K562 (cell line): ENCODE measurements at regions not wholly inside any gene's neighbourhood (a gene's known extent, or its start where the extent isn't known, plus 50 kb on each side); places are given as distances from the start of the nearest gene placed in this dataset.

Experiments used
- ATAC-seq: fragments of 200-7000 bp; cut with Tn5 transposase; 3 replicates; pipeline ENCODE4 v1.9.1; 2020; ENCODE audit warnings: moderate library complexity
- BruUV-seq: library from RNA; stranded (reverse); fragments of 400-500 nt; replicated peaks from 2 replicates; lab custom pipeline; 2021; lab: Mats Ljungman, UMichigan
- CTCF ChIA-PET: fragments of 300-600 bp; formaldehyde crosslinking; extraction: SDS; loops from one replicate; lab custom pipeline; 2021; ENCODE audit warnings: low intra/inter-chr PET ratio; lab: Yijun Ruan, JAX
- POLR2A ChIA-PET: fragments of 300-600, 350-650 bp; sonication (Branson Sonifier 250); formaldehyde crosslinking; extraction: SDS; loops from one replicate; lab custom pipeline; 2021; ENCODE audit warnings: antibody characterized with exemption, inconsistent platforms; lab: Yijun Ruan, JAX
- DNase-seq, 4 experiments: peaks; one replicate each; pipeline versions ENCODE4 v3.0.0 to v3.0.0-alpha.2; 2011 to 2018; ENCODE audit warnings: low spot score in 3 of 4, mixed read lengths in 3 of 4; ENCODE audit errors: extremely low read depth in 1 of 4
- FAIRE-seq: peaks from 2 replicates; lab custom pipeline; 2011; peaks lifted over from hg19 to GRCh38; lab: Jason Lieb, UNC
- H2AFZ ChIP-seq: 2 replicates; pipeline ENCODE4 v1.6.0; 2011; ENCODE audit warnings: low read depth, low read length, control low read depth, inconsistent platforms
- H3K27ac ChIP-seq: fragments of 200-600 bp; 3 replicates; pipeline ENCODE4 v1.8.0; 2011; ENCODE audit warnings: low read depth, mild to moderate bottlenecking, control low read depth, inconsistent platforms, low read length, moderate library complexity, mixed read lengths; ENCODE audit errors: extremely low read depth
- H3K27me3 ChIP-seq, 2 experiments: fragments of 300-600 bp in 1 of 2; 2 replicates in 1 of 2; 3 replicates in 1 of 2; pipeline versions ENCODE4 v1.6.0 to v1.8.0; 2011; ENCODE audit warnings: inconsistent platforms in 2 of 2, low read length in 2 of 2, mild to moderate bottlenecking in 1 of 2, mixed read lengths in 1 of 2, moderate library complexity in 1 of 2; ENCODE audit not compliant: control insufficient read depth in 2 of 2, insufficient read depth in 2 of 2
- H3K36me3 ChIP-seq: fragments of 300-600 bp; 3 replicates; pipeline ENCODE4 v1.8.0; 2011; ENCODE audit warnings: mild to moderate bottlenecking, low read length, inconsistent platforms; ENCODE audit not compliant: control insufficient read depth, insufficient read depth
- H3K4me1 ChIP-seq, 2 experiments: fragments of 200-600 bp in 1 of 2; replicated peaks in 1 of 2; 2 replicates in 1 of 2; 3 replicates in 1 of 2; pipeline versions ENCODE4 v1.5.1 to v1.8.0; 2011; ENCODE audit warnings: inconsistent platforms in 2 of 2, low read length in 2 of 2, mild to moderate bottlenecking in 1 of 2, mixed read lengths in 1 of 2, moderate library complexity in 1 of 2; ENCODE audit not compliant: control insufficient read depth in 2 of 2, insufficient read depth in 2 of 2
- H3K4me2 ChIP-seq: 2 replicates; pipeline ENCODE4 v1.6.1; 2011; ENCODE audit warnings: low read length, control low read depth, inconsistent platforms, mixed read lengths; ENCODE audit not compliant: insufficient read depth
- H3K4me3 ChIP-seq: fragments of 200-600 bp; sonication (generic), shearing (Covaris generic); 2 replicates; pipeline ENCODE4 v1.5.1; 2016; ENCODE audit warnings: control low read depth, inconsistent platforms
- H3K79me2 ChIP-seq: fragments of 200-600 bp; 3 replicates; pipeline ENCODE4 v1.8.0; 2011; ENCODE audit warnings: low read length, inconsistent platforms; ENCODE audit not compliant: control insufficient read depth, insufficient read depth
- H3K9ac ChIP-seq, 2 experiments: 2 replicates each; pipeline versions ENCODE4 v1.6.0 to v1.6.1; 2011; ENCODE audit warnings: low read depth in 2 of 2, low read length in 2 of 2, control low read depth in 1 of 2, inconsistent platforms in 1 of 2, mild to moderate bottlenecking in 1 of 2, mixed read lengths in 1 of 2; ENCODE audit not compliant: insufficient read depth in 1 of 2
- H3K9me1 ChIP-seq: one replicate; pipeline ENCODE4 v1.6.0; 2011; ENCODE audit warnings: inconsistent platforms, mild to moderate bottlenecking, low read length, moderate library complexity; ENCODE audit not compliant: control insufficient read depth, insufficient read depth
- H3K9me3 ChIP-seq: replicated peaks from 2 replicates; pipeline ENCODE4 v1.5.1; 2011; ENCODE audit warnings: low read depth, low read length, inconsistent platforms; ENCODE audit not compliant: control insufficient read depth, insufficient read depth
- H4K20me1 ChIP-seq: replicated peaks from 2 replicates; pipeline ENCODE4 v1.6.1; 2011; ENCODE audit warnings: low read length, inconsistent platforms, mixed read lengths; ENCODE audit not compliant: control insufficient read depth, insufficient read depth
- CTCFL ChIP-seq: IDR thresholded peaks from 2 replicates; pipeline ENCODE4 v1.6.1; 2011; ENCODE audit warnings: borderline replicate concordance, low read depth, mild to moderate bottlenecking, moderate library complexity, low read length; ENCODE audit not compliant: insufficient read depth, poor library complexity, severe bottlenecking
- GATA2 ChIP-seq: sonication (generic); formaldehyde crosslinking; IDR thresholded peaks from 2 replicates; pipeline ENCODE4 v1.4.0; 2020; ENCODE audit warnings: mild to moderate bottlenecking, missing genetic modification reagents
- GMEB1 ChIP-seq: fragments of 250-450 bp; sonication (Bioruptor Pico); IDR thresholded peaks from 2 replicates; pipeline ENCODE4 v1.4.0; 2020; ENCODE audit warnings: mild to moderate bottlenecking
- MEF2A ChIP-seq: IDR thresholded peaks from 2 replicates; pipeline ENCODE4 v1.6.1; 2011; ENCODE audit warnings: low read depth, mild to moderate bottlenecking, low read length, moderate library complexity; ENCODE audit not compliant: control insufficient read depth
- NEUROD1 ChIP-seq: fragments of 150-350 bp; IDR thresholded peaks from 2 replicates; pipeline ENCODE4 v1.6.1; 2014; ENCODE audit warnings: borderline replicate concordance, low read length, low read depth; ENCODE audit not compliant: partially characterized antibody
- NFE2L1 ChIP-seq: fragments of 450-650 bp; IDR thresholded peaks from 2 replicates; pipeline ENCODE4 v1.6.1; 2016; ENCODE audit warnings: missing genetic modification characterization, low read depth, mild to moderate bottlenecking, missing compliant biosample characterization, moderate library complexity, borderline replicate concordance
- NFYB ChIP-seq: IDR thresholded peaks from 2 replicates; pipeline ENCODE4 v1.6.1; 2011; ENCODE audit warnings: mild to moderate bottlenecking, moderate library complexity; ENCODE audit not compliant: insufficient read length; ENCODE audit errors: extremely low read depth
- PHF8 ChIP-seq: fragments of 200-600 bp; sonication (generic); IDR thresholded peaks from 2 replicates; pipeline ENCODE4 v1.6.1; 2012; ENCODE audit warnings: mixed run types, mild to moderate bottlenecking, inconsistent platforms, low read length, moderate library complexity, borderline replicate concordance
- RBM22 ChIP-seq: fragments of 200-400 bp; formaldehyde crosslinking; IDR thresholded peaks from 2 replicates; pipeline ENCODE4 v1.6.1; 2018; ENCODE audit warnings: low read length, low read depth; ENCODE audit not compliant: poor library complexity, severe bottlenecking
- SRSF9 ChIP-seq: fragments of 200-400 bp; formaldehyde crosslinking; IDR thresholded peaks from 2 replicates; pipeline ENCODE4 v1.6.1; 2017; ENCODE audit warnings: low read depth, low read length, borderline replicate concordance
- ZNF184 ChIP-seq: sonication (generic); formaldehyde crosslinking; IDR thresholded peaks from 2 replicates; pipeline ENCODE4 v1.5.0; 2020; ENCODE audit warnings: missing genetic modification reagents
- ZNF253 ChIP-seq: fragments of 250-450 bp; sonication (Bioruptor Pico); conservative IDR thresholded peaks from 2 replicates; pipeline ENCODE4 v1.6.1; 2021; ENCODE audit warnings: mild to moderate bottlenecking
- ZNF395 ChIP-seq: fragments of 200-800 bp; sonication (Bioruptor generic); IDR thresholded peaks from 2 replicates; pipeline ENCODE4 v1.6.1; 2017; ENCODE audit warnings: missing genetic modification characterization, missing compliant biosample characterization
- ZNF449 ChIP-seq: fragments of 250-450 bp; sonication (Bioruptor Pico); IDR thresholded peaks from 2 replicates; pipeline ENCODE4 v1.8.0; 2022; ENCODE audit warnings: moderate library complexity, mild to moderate bottlenecking, inconsistent platforms
- ZNF695 ChIP-seq: fragments of 450-650 bp; formaldehyde crosslinking; IDR thresholded peaks from 2 replicates; pipeline ENCODE4 v1.4.0; 2020; ENCODE audit warnings: mild to moderate bottlenecking, moderate library complexity
- WGBS: fragments of 100-300 bp; shearing (Covaris generic); methylation state at CpG from one replicate; pipeline ENCODE4 v1.1.6; 2016; ENCODE audit warnings: low coverage, mixed read lengths; ENCODE audit not compliant: insufficient coverage; ENCODE audit errors: missing lambda C conversion rate; 5-methylcytosine and 5-hydroxymethylcytosine counted together
- in situ Hi-C: fragments of 300-500 bp; cut with MboI; formaldehyde crosslinking; loops from 4 replicates; pipeline ENCODE4 v1.15.0; 2018; ENCODE audit warnings: inconsistent platforms, mixed read lengths
- intact Hi-C: fragments of 100-400 bp; cut with micrococcal nuclease; formaldehyde crosslinking; loops from 2 replicates; pipeline ENCODE4 v1.14.2; 2022

GRCh38 chr15:37574985-37575384 is 359.5 kb upstream of the TMCO5A start:
- intact Hi-C loops = no loop called here
- H3K27me3 ChIP-seq = no peaks in the 10 kb centered on the region
- no peak for DNase-seq
- ChIA-PET POLR2A (no interaction called here), CTCF (no interaction called here)
- H3K9me1 ChIP-seq = no peaks in the 10 kb centered on the region
- H2AFZ ChIP-seq = no peak overlapping the region
- no peak overlapping the region for H3K4me3 ChIP-seq
- FAIRE-seq = no peak
- H3K27ac ChIP-seq = no peak overlapping the region
- no peak for ATAC-seq
- H3K4me1 ChIP-seq = no peaks in the 10 kb centered on the region
- H4K20me1 ChIP-seq = no peaks in the 10 kb centered on the region
- in situ Hi-C loops = no loop called here
- H3K4me2 ChIP-seq = no peak overlapping the region
- 0% methylated on average over 3 of the region's 3 CpGs for WGBS
- no peak overlapping the region for H3K9ac ChIP-seq
- no peaks in the 10 kb centered on the region for H3K9me3 ChIP-seq
- no peaks in the 10 kb centered on the region for H3K79me2 ChIP-seq
- BruUV-seq = no TSS peak
- H3K36me3 ChIP-seq = no peaks in the 10 kb centered on the region
- no peak for TF ChIP-seq SRSF9
- no peak for TF ChIP-seq CTCFL
- TF ChIP-seq RBM22 = no peak
- no peak for TF ChIP-seq NFYB
- no peak for TF ChIP-seq MEF2A
- TF ChIP-seq ZNF184 = no peak
- no peak for TF ChIP-seq ZNF695 (CRISPR knock-in tag)
- no peak for TF ChIP-seq GATA2 (CRISPR knock-in tag)
- no peak for TF ChIP-seq GMEB1 (CRISPR knock-in tag)
- no peak for TF ChIP-seq PHF8
- TF ChIP-seq ZNF253 (CRISPR knock-in tag) = no peak
- TF ChIP-seq NEUROD1 = no peak
- TF ChIP-seq ZNF395 (CRISPR knock-in tag) = no peak
- no peak for TF ChIP-seq NFE2L1 (tag)
- TF ChIP-seq ZNF449 (CRISPR knock-in tag) = no peak
